Liver (tissue), 8 donors: ENCODE measurements at regions not wholly inside any gene's neighbourhood (a gene's known extent, or its start where the extent isn't known, plus 50 kb on each side); places are given as distances from the start of the nearest gene placed in this dataset.

Source experiments
- DNase-seq: peaks from one replicate; pipeline ENCODE4 v3.0.0-alpha.2; 2017; ENCODE audit warnings: low spot score
- H3K27ac ChIP-seq, 2 donors: one replicate each; pipeline ENCODE4 v1.7.0; 2013; ENCODE audit warnings: inconsistent platforms in 2 of 2, low read length in 2 of 2, control low read depth in 1 of 2, low read depth in 1 of 2, mild to moderate bottlenecking in 1 of 2
- H3K27me3 ChIP-seq, 4 donors: one replicate each; pipeline versions ENCODE4 v1.6.1 to v1.7.0; 2013; ENCODE audit warnings: low read length in 3 of 4, inconsistent platforms in 1 of 4, mild to moderate bottlenecking in 1 of 4, moderate library complexity in 1 of 4; ENCODE audit not compliant: control insufficient read depth in 4 of 4, insufficient read depth in 4 of 4
- H3K36me3 ChIP-seq, 4 donors: one replicate each; pipeline versions ENCODE4 v1.6.1 to v1.7.0; 2013; ENCODE audit warnings: low read length in 3 of 4, mild to moderate bottlenecking in 3 of 4, low read depth in 1 of 4, moderate library complexity in 1 of 4; ENCODE audit not compliant: control insufficient read depth in 4 of 4, insufficient read depth in 3 of 4
- H3K4me1 ChIP-seq, 4 donors: one replicate each; pipeline versions ENCODE4 v1.6.1 to v1.7.0; 2013; ENCODE audit warnings: low read length in 3 of 4, mild to moderate bottlenecking in 3 of 4, moderate library complexity in 1 of 4; ENCODE audit not compliant: control insufficient read depth in 4 of 4, insufficient read depth in 4 of 4
- H3K4me3 ChIP-seq, 3 donors: one replicate each; pipeline versions ENCODE4 v1.6.1 to v1.7.0; 2013; ENCODE audit warnings: low read length in 3 of 3, control low read depth in 1 of 3, low read depth in 1 of 3, mild to moderate bottlenecking in 1 of 3
- H3K9ac ChIP-seq, 2 donors: one replicate each; pipeline ENCODE4 v1.7.0; 2013; ENCODE audit warnings: low read length in 2 of 2, mild to moderate bottlenecking in 2 of 2, moderate library complexity in 2 of 2, control low read depth in 1 of 2, low read depth in 1 of 2
- H3K9me3 ChIP-seq, 4 donors: one replicate each; pipeline versions ENCODE4 v1.6.1 to v1.7.0; 2013; ENCODE audit warnings: low read length in 3 of 4; ENCODE audit not compliant: control insufficient read depth in 4 of 4
- EGR1 ChIP-seq, 2 donors: IDR thresholded peaks; 2 replicates each; pipeline ENCODE4 v1.6.1; 2016 to 2018; ENCODE audit warnings: antibody characterized with exemption in 2 of 2, low read depth in 2 of 2
- FOXA2 ChIP-seq: IDR thresholded peaks from 2 replicates; pipeline ENCODE4 v1.6.1; 2016; ENCODE audit warnings: antibody characterized with exemption
- GABPA ChIP-seq, 2 donors: IDR thresholded peaks in 1 of 2; conservative IDR thresholded peaks in 1 of 2; 2 replicates each; pipeline ENCODE4 v1.6.1; 2016; ENCODE audit warnings: antibody characterized with exemption in 2 of 2, mild to moderate bottlenecking in 1 of 2, moderate library complexity in 1 of 2
- HNF4A ChIP-seq, 2 donors: conservative IDR thresholded peaks; 2 replicates each; pipeline ENCODE4 v1.6.1; 2016; ENCODE audit warnings: antibody characterized with exemption in 2 of 2, mild to moderate bottlenecking in 2 of 2
- HNF4G ChIP-seq: IDR thresholded peaks from 2 replicates; pipeline ENCODE4 v1.6.1; 2016; ENCODE audit warnings: antibody characterized with exemption
- JUND ChIP-seq, 2 donors: IDR thresholded peaks; 2 replicates each; pipeline ENCODE4 v1.6.1; 2016; ENCODE audit warnings: antibody characterized with exemption in 2 of 2
- RAD21 ChIP-seq, 2 donors: IDR thresholded peaks; 2 replicates each; pipeline ENCODE4 v1.6.1; 2016; ENCODE audit warnings: antibody characterized with exemption in 2 of 2, mild to moderate bottlenecking in 2 of 2
- RXRA ChIP-seq, 2 donors: IDR thresholded peaks; 2 replicates each; pipeline ENCODE4 v1.6.1; 2017 to 2018; ENCODE audit warnings: antibody characterized with exemption in 2 of 2, mild to moderate bottlenecking in 1 of 2
- SP1 ChIP-seq: IDR thresholded peaks from 2 replicates; pipeline ENCODE4 v1.6.1; 2018; ENCODE audit warnings: antibody characterized with exemption, mild to moderate bottlenecking
- TAF1 ChIP-seq: conservative IDR thresholded peaks from 2 replicates; pipeline ENCODE4 v1.6.1; 2016; ENCODE audit warnings: antibody characterized with exemption, mild to moderate bottlenecking
- YY1 ChIP-seq: IDR thresholded peaks from 2 replicates; pipeline ENCODE4 v1.6.1; 2016; ENCODE audit warnings: antibody characterized with exemption, mild to moderate bottlenecking
- ZBTB33 ChIP-seq: IDR thresholded peaks from 2 replicates; pipeline ENCODE4 v1.6.1; 2016; ENCODE audit warnings: antibody characterized with exemption
- WGBS: extraction: QIAGEN DNeasy Blood & Tissue Kit; methylation state at CpG from one replicate; pipeline ENCODE4 v1.1.7; 2013; 5-methylcytosine and 5-hydroxymethylcytosine counted together
- TF ChIP-seq, protein P1 (sequence below): fragments of 150-350 bp; IDR thresholded peaks from 2 replicates; pipeline ENCODE4 v1.5.1; 2017; ENCODE audit warnings: improper control_type of control experiment, low read depth, low read length; ENCODE audit not compliant: missing input control
- TF ChIP-seq, protein P2 (sequence below): IDR thresholded peaks from 2 replicates; pipeline ENCODE4 v1.6.1; 2016; ENCODE audit warnings: antibody characterized with exemption, mild to moderate bottlenecking
- donor health status: healthy.
- donor health status: healthy.
- donor health status: healthy.
- donor health status: healthy.
- donor health status: healthy.

DNA sequence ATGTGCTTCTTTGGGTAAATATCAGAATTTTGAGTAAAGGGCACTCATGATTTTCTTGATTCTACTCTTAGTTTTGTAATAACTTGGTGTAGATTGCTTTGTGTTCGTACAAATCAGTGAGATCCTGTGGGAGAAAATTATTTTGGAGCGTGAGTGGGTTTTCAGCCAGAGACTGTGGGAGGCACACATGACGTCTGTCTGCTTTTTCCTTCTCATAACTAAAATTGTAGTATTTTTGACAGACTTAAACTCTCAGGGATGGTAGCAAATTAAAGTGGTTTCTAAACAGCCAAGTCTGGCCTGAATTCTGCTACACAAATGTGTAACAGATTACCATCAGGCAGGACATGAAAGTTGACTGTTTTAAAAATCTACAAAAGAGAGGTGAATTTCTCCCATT, 222.6 kb downstream of the OTOR start:
- TF ChIP-seq YY1, result no peak
- TF ChIP-seq, protein P1, sequence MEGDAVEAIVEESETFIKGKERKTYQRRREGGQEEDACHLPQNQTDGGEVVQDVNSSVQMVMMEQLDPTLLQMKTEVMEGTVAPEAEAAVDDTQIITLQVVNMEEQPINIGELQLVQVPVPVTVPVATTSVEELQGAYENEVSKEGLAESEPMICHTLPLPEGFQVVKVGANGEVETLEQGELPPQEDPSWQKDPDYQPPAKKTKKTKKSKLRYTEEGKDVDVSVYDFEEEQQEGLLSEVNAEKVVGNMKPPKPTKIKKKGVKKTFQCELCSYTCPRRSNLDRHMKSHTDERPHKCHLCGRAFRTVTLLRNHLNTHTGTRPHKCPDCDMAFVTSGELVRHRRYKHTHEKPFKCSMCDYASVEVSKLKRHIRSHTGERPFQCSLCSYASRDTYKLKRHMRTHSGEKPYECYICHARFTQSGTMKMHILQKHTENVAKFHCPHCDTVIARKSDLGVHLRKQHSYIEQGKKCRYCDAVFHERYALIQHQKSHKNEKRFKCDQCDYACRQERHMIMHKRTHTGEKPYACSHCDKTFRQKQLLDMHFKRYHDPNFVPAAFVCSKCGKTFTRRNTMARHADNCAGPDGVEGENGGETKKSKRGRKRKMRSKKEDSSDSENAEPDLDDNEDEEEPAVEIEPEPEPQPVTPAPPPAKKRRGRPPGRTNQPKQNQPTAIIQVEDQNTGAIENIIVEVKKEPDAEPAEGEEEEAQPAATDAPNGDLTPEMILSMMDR, result no peak
- no peak for TF ChIP-seq RAD21 (IDR thresholded peaks at IDR 0.05)
- TF ChIP-seq, protein P2, sequence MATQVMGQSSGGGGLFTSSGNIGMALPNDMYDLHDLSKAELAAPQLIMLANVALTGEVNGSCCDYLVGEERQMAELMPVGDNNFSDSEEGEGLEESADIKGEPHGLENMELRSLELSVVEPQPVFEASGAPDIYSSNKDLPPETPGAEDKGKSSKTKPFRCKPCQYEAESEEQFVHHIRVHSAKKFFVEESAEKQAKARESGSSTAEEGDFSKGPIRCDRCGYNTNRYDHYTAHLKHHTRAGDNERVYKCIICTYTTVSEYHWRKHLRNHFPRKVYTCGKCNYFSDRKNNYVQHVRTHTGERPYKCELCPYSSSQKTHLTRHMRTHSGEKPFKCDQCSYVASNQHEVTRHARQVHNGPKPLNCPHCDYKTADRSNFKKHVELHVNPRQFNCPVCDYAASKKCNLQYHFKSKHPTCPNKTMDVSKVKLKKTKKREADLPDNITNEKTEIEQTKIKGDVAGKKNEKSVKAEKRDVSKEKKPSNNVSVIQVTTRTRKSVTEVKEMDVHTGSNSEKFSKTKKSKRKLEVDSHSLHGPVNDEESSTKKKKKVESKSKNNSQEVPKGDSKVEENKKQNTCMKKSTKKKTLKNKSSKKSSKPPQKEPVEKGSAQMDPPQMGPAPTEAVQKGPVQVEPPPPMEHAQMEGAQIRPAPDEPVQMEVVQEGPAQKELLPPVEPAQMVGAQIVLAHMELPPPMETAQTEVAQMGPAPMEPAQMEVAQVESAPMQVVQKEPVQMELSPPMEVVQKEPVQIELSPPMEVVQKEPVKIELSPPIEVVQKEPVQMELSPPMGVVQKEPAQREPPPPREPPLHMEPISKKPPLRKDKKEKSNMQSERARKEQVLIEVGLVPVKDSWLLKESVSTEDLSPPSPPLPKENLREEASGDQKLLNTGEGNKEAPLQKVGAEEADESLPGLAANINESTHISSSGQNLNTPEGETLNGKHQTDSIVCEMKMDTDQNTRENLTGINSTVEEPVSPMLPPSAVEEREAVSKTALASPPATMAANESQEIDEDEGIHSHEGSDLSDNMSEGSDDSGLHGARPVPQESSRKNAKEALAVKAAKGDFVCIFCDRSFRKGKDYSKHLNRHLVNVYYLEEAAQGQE, result no peak
- TF ChIP-seq TAF1, result no peak
- TF ChIP-seq JUND (IDR thresholded peaks at IDR 0.05), result no peak
- H3K27ac ChIP-seq, result no peak overlapping the region
- no peak overlapping the region for H3K4me3 ChIP-seq
- no peaks in the 10 kb centered on the region for H3K4me1 ChIP-seq
- H3K9me3 ChIP-seq, result no peaks in the 10 kb centered on the region
- H3K36me3 ChIP-seq, result no peaks in the 10 kb centered on the region
- peaks cover 0 to 7% (median 4%) of the 10 kb centered on the region in 4 donors for H3K27me3 ChIP-seq
- DNase-seq, result no peak
- 72% methylated on average over 3 of the region's 3 CpGs for WGBS
- H3K9ac ChIP-seq, result no peak overlapping the region

DNA sequence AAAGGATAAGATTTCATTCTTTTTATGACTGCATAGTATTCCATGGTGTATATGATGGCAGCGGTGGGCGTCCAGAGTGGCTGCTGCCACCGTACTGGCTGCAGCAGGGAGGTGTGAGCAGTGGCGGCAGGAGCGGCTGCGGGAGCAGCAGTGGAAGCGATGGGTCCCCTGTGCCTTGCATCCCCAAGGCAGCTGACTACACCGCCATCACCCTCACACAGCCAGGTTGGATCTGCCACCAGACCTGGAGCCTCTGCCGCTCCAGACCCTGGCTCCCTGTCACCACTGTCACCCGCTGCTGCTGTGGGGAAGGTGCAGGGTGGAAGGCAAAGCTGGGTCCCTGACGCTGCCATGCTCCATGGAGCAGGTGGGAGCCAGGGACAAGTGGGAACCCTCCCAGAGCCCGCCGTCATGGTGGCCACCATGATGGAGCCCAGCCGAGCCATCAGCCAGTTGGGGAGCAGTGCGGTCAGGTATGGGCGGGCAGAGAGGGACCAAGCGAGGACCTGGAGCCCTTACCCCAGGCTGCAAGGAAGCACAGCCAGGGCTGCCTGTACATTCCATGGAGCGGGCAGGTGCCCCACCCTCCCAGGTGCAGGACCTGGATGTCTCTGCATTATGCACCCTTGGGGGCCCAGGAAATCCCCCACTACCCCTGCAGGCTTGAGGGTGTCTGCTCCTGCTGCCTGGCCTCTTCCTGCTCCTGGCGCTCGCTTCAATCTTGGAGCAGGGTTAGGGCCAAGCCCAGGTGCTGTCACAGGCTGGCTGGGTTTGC, 226.1 kb downstream of the OTOR start:
- TF ChIP-seq EGR1 (IDR thresholded peaks at IDR 0.05; ENCODE audit: low read depth in 2 of 2) (no peak), RAD21 (IDR thresholded peaks at IDR 0.05) (no peak), GABPA (IDR thresholded peaks at IDR 0.05 in 1 of 2, conservative IDR thresholded peaks at IDR 0.05 in 1 of 2) (no peak), ZBTB33 (no peak), HNF4G (no peak), HNF4A (conservative IDR thresholded peaks at IDR 0.05) (no peak), RXRA (IDR thresholded peaks at IDR 0.05) (no peak), FOXA2 (no peak), SP1 (no peak)
- TF ChIP-seq, protein P2, result no peak
- TF ChIP-seq, protein P1, result no peak
- Histone ChIP-seq H3K36me3 (no peaks in the 10 kb centered on the region), H3K4me3 (no peak overlapping the region), H3K27ac (no peak overlapping the region), H3K4me1 (no peaks in the 10 kb centered on the region), H3K9me3 (peaks cover 0 to 6% (median under 1%) of the 10 kb centered on the region in 4 donors), H3K9ac (no peak overlapping the region), H3K27me3 (peaks cover 0 to 7% (median 2%) of the 10 kb centered on the region in 4 donors)
- WGBS, result 95% methylated on average over 20 of the region's 20 CpGs
- DNase-seq, result no peak
